HG03565 (cell line): ENCODE measurements at regions not wholly inside any gene's neighbourhood (a gene's known extent, or its start where the extent isn't known, plus 50 kb on each side); places are given as distances from the start of the nearest gene placed in this dataset.
"Not testable (repeated sequence)": the region's sequence is repeated elsewhere in the genome, so short reads cannot be mapped to it uniquely, and the experiment has no call there.

ENCODE experiments used
- ATAC-seq: cut with Tn5 transposase; IDR thresholded peaks from one replicate; pipeline ENCODE4 v1.9.1; 2021; ENCODE audit warnings: mild to moderate bottlenecking, moderate library complexity; ENCODE audit not compliant: unreplicated experiment

DNA sequence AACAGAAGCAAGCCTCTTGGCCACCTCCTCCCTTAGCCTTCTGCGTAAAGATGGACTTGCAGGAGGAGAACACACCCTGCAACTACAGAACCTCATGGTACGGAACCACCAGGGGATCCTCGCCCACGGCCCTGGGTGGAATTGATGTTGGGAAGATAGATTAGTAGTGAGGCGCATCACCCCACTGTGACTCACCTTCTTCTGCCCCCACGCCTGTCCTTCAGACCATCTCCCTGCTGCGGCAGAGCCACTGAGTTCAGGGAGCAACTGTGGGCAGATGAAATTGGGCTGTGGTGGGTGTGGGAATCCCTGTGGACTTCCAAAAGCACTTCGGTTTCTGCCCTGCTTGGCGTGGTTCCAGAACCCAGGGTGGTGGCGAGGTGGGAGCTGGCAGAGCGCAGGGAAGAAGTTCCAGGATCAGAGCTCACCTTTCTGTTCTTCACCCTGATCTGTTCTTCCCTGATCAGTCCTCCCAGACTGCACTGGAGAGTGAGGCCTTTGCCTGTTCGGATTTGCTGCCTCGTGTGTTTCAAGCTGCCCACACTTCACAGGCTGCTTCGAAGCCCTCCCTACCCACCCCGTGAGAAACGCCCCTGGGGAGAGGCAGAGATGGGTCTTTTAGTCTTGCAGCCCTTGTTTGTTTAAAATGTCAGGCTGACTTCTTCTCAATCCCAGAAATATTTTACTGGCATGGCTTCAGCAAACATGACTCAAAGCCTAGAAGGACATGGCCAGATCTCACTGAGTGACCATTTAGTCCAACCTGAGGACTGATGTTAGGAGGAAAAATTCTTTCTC is 92.8 kb upstream of the MLN start:
- no peak for ATAC-seq

DNA sequence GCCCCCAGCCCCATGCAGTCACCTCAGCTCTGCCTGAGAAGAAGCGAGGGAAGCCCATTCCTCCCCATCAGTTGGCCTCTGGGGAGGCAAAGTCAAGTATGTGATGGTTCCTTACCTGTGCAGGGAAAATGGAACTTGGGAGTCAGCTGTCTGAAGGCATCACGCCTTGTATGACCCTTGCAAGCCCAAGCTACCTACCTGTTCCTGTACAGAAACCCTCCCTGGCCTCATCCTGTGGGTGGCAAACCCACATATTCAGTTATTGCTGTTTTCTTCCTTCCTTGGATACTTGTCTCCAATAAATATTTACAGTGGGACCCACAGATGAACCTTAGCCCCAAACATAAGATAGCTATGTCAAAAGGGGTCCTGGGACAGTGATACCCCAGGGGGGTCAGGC is 92.2 kb upstream of the MLN start:
- no peak for ATAC-seq

DNA sequence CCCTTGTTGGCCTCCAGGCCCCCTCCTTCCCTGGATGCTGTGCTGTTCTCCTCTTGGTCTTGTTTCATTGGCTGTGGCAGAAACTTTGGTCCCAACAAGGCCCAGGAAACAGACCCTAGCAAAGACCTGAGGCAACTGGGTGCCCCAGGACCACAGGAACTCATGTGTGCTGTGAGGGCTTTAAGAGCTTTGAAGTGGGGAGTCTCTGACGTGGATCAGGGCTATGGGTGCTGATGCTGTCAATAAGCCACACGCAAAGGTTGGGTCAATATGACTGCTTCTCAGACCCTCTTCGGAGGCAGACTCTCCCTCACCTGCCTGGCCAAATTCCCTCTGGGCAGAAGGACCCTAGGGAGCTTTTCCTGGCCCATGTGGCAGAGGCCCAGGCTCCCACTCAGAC is 91.5 kb upstream of the MLN start:
- ATAC-seq = no peak

DNA sequence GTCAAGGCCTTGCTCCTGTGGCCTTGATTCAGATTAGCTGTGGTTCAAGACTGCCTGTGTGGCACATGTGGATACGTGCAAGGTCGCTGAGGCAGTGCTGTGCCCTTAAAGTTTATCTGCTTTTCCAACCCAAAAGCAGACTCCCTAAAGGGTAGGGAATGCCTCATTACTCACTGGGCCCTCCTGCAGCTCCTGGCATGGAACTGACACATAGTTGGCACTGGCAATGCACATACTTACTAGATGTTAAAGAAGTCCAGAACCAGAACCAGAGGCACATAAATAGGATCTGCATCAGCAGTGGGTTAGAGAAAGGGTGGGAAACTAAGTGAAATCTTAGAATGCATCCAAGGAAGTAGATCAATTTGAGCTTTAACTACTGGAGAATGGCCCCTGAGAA is 90.6 kb upstream of the MLN start:
- no peak for ATAC-seq

DNA sequence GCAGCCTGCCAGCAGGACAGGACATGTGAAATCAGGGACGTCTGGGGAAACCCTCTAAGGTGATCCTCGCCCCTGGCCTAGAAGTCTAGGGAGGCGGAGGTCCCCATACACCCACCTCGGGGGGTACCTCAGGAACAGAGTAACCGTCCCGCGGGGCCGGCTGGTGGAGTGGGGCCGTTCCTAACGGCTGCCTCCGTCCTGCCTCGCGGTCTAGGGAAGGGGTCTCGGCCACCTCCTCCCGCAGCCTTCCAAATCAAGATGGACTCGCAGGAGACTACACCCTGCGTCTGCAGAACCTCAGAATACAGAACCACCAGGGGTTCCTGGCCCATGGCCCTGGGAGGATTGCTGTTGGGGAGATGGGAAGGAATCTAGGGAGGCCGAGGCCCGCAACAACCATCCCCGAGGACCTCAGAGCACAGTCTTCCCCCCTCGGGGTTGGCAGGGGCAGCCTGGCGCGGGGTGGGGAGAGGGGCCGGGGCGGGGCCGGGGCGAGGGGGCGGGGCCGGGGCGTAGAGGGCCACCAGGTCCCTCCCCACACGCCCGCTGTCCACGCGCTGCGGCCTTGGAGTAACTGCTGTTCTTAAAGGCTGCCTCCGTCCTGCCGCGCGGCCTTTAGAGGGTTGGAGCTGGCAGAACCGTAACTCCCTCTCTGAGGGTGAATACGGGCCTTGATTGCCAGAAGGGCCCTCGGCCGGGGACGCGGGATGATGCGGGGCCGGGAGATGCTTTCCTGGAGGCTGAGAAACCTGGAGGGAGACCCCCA is 89.0 kb upstream of the MLN start:
- ATAC-seq = no peak

DNA sequence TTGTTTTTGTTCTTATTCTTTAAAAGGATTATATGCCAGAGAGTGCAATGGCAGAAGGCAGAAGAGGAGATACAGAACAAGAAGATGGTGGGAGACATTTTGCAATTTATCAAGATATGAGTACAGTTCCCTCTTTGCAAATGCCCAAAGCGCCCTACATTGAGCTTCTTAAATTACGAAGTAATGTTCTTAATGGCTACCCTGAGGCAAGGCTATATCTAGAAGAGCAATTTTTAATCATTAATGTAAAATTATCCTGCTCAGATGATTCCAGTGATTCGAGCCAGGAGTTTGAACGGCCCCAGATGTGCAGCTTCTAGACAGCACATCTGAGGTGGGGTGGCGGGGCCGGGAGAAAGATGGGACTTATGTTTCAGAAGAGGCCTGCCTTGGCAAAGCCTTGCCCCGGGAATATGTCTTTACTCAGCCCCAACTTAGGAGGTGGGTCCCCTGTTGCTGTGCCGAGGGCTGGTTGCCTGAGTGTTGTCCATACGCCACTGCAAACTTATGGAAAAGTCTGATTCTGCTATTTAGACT is 84.9 kb upstream of the MLN start:
- no peak for ATAC-seq

DNA sequence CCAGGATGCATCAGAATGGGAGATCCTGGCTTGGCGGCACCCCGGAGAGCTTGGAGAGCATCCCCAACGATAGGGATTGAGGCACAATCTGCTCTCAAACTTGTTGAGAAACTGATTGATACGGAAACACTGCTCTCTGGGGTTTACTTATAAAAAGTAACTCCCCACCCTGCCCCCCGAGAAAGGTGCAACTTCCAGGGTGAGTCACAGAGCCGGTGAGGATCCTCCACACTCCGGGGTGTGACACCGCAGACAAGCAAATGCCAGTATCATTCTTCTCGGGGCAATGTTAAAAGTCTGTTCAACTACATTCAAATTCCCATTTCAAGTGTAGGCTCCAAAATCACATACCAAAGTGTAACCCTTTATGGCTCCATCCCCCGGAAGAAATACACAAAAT is 84.4 kb upstream of the MLN start:
- ATAC-seq = no peak

DNA sequence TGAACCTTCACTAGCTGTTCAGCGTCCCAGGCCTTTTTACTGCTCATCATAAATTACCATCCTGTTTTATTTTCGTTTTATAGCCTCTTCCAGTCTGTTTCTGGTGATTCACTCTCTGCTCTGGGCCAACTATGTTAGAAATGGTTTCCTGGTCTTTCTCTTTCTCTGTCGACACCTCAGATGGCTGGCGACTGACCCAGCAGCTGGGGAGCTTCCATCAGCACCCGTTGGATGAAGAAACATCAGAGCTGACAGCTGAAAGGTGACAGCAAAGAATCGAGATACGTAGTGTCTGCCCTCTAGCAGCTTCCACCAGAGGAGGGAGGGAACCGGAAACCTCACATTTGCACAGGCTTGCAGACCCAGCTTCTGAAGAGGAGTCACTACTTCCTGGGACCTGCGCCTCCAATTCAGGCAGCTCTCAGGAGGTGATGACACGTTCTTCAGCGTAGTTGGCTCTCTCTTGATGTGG is 82.9 kb upstream of the MLN start:
- no peak for ATAC-seq

DNA sequence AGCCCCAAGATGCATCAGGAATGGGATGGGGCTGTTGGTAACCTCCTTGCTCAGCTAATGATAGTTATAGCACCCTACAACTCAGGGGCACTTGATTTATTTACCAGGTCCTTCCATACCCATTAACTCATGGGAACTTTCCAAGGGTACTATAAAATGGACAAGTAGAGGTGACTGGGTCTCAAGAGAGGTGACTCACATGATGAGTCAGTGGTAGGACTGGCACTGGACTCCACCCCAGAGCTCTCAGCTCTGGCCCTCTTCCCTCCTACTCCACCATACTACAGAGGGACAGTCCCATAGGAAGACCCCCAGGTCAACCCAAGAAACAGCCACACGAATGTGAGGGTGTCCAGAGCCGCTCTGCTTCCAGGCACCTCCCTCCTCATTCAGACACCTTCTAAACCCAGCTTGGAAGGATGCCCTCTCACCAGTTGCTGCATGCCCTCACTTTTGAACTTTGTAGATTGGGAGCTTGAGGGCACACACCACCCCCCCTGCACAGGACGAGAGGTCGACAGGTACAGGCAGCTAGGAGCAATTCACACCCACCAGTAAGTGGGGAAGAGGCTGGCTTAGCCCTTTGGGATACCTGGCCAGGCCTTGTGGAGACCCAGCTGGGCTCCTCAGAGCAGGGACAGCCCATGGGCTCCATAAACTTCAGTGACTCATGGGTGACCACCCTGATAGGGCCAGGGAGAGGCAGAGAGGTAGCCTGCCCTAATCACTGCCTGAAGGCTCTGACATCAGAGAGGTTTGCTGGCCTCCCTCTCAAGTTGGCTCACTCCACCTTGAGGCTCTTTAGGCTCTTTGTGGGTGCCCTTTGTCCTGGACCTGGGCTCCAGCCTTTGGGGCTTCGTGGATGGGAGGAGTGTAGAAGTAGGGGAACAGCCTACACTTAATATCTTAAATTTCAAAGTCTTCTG is 81.6 kb upstream of the MLN start:
- ATAC-seq = no peak

DNA sequence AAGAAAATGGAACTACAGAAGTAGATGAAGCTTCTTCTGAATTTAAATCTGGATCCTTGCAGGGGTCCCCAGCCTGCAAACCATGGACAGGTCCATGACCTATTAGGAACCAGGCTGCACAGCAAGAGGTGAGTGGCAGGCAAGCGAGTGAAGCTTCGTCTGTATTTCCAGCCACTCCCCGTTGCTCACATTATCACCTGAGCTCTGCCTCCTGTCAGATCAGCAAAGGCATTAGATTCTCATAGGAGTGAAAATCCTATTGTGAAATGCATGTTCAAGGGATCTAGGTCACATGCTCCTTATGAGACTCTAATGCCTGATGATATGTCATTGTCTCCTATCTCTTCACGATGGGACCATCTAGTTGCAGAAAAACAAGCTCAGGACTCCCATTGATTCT is 79.8 kb upstream of the MLN start:
- ATAC-seq = not testable (repeated sequence)

DNA sequence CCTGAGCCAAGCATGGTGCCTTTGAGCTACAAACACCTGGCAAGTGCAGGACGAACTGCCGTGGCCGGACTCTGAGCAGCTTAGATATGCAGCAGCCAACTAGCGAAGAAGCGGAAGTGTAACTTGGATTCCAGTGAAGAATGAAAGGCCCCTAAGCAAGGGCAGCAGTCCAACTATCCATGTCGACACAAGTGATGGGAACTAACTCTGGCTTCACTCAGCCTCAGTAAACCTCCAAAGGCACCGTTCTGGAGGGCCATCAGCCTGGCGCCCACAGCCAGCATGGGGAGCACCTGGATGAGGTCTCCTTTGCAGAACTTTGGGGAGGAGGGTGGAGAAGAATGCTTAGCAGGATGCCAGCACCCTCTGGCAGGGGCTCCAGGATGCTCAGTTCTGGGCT is 78.4 kb upstream of the MLN start:
- no peak for ATAC-seq

DNA sequence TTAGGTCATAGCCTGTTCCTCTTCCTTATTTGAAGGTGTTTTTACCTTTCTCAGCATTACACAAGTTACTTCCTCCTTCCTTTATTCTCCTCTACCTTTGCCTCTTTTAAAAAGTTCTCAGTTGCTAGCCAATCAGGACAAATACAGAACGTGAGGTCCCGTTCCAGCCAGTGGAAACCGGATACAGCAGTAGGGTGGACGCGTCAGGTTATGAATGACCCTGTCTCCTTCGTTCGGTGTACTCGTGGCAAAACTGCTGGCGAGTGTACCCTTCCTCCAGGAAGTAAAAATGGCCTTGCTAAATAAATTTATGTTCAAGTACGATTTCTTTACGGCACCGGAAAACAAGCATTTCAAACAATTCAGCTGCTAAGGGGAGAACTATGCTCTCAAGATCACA is 77.0 kb upstream of the MLN start:
- no peak for ATAC-seq

DNA sequence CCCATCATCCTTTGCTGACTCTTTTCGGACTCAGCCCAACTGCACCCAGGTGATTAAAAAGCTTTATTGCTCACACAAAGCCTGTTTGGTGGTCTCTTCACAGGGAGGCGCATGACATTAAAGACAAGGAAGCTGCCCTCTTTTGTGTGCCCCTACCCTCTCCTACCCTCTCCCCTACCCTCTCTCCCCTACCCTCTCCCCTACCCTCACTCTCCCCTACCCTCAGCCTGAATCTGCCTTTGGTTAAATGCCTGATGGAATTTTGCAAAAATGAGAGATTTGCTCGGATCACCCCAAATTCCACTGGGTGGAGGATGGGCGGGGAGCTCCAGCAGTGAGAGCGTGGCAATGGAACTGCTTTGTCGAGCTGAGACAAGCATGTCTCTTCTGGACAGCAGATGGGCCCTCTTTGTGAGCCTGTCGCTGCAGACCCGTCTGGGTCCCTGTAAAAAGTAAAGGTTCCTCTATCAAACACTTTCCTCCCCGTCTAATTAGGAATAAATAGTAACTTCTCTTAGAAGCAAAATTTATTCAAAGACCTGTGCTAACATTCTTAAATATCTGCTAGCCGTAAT is 76.4 kb upstream of the MLN start:
- ATAC-seq = no peak

DNA sequence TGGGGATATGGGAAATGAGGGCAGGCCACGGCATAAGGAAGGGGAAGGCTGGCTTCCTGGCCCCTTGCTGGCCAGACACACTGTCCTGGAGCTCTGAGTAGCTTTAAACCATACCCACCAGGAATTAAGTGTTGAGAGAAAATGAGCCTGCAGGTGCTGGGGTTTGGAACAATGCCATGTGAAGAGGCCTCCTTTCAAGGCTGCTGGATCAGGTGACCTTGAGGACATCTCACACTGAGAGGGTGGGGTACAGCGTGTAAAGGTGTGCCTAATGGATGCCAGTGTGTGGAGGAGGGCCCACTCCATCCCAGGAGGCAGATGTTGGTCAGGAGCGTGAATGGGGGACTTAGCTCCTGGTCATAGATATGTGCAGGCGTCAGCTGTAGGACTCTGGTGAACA is 74.8 kb upstream of the MLN start:
- no peak for ATAC-seq

DNA sequence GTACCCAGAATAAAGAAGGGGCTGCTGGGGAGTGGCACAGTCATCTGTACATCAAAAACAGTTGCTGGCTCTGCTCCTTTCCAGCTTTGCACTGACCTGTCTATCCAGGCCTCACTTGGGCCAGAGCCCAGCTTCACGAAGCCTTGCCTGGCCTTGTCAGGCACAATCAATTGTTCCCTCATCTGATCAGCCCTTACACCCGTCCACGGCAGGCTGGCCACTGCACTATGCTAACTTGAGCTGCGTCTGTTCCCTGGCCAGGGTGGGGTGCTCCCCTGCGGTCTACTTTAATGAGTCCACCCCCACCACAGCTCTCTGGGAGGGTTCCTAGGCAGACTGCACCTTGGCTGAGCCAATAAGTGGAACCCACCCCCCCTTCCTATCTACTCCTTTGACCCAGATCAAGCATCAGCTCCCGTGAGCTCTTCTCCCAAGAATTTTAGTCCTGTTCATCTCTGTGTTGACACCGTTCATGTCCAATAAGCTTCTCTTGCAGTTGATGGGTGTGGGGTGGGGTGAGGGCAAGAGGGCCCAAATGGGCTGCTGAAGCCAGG is 74.3 kb upstream of the MLN start:
- ATAC-seq = no peak

DNA sequence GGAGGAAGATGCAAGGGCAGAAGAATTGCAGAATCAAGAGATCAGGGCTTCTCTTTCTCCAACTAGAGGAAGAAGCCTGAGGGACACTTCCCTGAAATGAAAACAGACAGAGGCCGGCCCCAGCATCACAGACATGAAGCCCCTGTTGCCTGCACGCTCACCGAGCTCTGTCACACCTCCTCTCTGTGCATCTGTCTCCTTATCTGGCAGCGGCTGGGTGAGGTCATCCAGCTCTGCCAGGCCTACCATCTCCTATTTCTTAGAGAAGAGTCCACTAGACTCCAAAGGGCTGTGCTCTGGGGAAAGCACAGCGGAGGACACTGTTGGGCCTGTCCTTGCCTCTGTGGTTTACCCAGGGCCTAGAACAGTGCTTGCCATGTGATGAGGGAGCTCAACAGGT is 71.9 kb upstream of the MLN start:
- no peak for ATAC-seq

DNA sequence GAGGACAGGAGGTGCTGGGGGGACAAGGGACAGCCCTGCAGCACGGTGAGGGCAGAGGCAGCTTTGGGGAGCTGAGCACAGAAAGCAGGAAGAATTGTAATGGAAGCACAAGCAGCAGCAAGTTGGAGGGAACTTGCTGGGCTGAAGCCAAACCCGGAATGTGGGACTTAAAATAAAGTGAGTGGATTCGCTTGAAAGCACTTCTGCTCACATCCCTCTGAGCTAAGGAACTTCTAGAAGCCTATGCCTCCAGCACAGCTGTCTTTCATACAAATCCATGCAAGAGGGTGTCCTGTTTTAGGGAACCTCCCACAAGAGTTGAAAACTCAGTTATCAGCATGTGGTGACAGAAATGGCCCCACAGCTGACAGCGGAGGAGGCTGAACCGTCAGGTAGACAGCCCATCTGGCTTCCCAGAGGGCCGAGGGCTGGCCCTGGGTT is 71.4 kb upstream of the MLN start:
- no peak for ATAC-seq

DNA sequence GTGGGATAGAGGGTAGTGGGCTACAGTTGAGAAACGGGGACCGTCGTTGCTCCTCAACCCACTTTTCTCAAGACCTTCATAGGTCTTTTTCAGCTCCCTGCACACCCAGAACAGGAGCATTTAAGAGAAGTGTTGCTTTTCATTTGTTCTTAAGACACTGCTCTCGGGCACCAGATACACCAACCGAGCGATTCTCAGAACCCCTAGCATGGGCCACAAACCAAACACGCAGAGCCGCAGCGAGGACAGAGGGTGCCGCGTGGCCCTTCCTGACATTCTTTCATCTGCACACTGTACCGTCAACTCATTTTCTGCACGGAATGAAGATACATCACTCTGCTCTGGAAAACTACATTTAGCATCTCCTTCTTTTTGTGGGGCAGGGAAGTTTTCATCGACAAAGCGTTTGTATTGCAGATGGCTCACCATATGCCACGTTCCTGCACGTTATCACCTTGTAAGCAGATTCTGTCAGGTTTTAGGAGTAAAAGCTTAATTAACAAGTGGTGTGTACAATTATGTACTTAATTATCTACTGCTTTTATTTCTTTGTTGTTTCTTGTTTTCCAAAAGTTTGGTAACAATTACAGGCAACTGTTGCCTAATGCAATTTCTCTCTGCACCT is 70.4 kb upstream of the MLN start:
- no peak for ATAC-seq

DNA sequence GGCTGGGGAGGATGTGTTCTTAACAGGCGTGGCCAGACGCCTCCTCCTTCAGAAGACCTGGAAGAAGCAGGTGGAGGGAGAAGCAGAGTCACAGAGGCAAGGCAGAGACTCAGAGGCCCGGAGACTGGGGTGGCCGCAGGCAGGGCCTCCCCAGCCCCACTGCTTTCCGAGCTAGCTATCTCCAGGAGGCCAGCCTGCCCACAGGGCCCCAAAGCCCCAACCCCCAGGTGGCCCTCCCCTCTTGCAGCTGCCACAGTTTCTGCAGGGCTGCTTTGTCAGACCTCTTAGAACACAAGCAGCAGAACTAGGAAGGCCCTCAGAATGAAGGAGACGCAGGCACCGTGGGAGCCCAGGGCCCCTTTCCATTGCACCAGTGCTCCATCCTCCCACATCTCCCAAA is 69.0 kb upstream of the MLN start:
- ATAC-seq = no peak
